D721Med (cell line): ENCODE measurements at regions not wholly inside any gene's neighbourhood (a gene's known extent, or its start where the extent isn't known, plus 50 kb on each side); places are given as distances from the start of the nearest gene placed in this dataset.

Experiments used
- DNase-seq: peaks from one replicate; pipeline ENCODE4 v3.0.0; 2011; ENCODE audit warnings: low spot score; ENCODE audit not compliant: insufficient read length
- FAIRE-seq: peaks from 2 replicates; lab custom pipeline; 2011; peaks lifted over from hg19 to GRCh38; lab: Jason Lieb, UNC
- TF ChIP-seq, protein P1 (sequence below): IDR thresholded peaks from 2 replicates; pipeline ENCODE4 v1.5.1; 2012; ENCODE audit warnings: mild to moderate bottlenecking, control low read depth; ENCODE audit not compliant: insufficient read depth; ENCODE audit errors: missing control alignments

DNA sequence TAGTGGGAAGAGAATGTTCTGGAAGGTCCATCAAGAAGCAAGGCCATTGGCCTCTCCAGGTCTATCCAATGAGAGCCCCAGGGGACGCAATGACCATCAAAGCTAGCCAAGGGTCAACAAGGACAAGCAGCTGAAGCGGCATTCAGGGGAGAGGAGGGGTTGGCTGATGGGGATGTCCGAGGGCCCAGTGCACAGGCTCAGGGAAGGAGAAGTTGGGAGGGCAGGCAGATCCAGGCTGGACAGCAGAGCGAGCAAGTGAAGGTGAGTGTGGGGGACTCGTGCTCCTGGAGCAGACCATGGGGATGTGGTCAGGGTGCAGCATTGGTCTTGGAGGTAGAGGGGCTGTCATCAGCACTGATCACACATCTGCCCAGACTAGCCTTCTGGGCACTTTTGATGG, 275.4 kb upstream of the TCERG1L start:
- TF ChIP-seq, protein P1, sequence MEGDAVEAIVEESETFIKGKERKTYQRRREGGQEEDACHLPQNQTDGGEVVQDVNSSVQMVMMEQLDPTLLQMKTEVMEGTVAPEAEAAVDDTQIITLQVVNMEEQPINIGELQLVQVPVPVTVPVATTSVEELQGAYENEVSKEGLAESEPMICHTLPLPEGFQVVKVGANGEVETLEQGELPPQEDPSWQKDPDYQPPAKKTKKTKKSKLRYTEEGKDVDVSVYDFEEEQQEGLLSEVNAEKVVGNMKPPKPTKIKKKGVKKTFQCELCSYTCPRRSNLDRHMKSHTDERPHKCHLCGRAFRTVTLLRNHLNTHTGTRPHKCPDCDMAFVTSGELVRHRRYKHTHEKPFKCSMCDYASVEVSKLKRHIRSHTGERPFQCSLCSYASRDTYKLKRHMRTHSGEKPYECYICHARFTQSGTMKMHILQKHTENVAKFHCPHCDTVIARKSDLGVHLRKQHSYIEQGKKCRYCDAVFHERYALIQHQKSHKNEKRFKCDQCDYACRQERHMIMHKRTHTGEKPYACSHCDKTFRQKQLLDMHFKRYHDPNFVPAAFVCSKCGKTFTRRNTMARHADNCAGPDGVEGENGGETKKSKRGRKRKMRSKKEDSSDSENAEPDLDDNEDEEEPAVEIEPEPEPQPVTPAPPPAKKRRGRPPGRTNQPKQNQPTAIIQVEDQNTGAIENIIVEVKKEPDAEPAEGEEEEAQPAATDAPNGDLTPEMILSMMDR, result no peak
- FAIRE-seq, result no peak

DNA sequence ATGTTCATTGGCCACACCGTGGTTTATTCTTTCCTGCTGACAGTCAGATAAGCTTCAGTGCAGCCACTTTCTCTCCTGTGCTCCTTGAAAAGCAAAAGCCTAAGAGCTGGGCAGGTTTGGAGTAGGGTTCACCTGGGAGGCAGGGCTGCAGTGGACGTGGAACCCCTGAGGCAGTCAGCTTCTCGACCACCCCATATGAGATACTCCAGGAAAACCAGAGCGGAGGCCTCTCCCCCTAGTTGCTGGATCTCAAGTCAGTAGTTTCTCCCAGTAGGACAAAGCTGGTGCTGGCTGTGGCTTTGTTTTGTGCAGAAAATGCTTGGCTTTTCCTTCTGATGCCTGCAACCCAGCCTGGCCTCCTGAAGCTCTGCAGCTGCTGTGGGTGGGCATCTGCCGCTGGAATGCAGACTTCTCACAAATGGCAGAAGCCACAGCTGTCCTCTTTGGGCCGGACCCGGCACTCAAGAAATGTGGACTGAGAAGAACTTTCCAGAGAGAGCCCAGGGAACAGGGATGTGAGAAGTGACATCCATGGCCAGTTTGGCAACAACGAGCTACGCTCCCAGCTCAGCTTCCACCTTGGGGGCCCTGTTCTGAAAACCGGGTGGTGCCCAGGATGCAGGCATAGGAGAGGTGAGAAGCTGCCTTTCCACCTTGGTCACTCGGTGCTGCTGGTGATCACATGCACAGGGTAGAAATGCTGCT, 276.6 kb upstream of the TCERG1L start:
- FAIRE-seq (no peak), DNase-seq (no peak)
- TF ChIP-seq, protein P1, result no peak

More for the DNA sequence above, 275.4 kb upstream of the TCERG1L start:
- DNase-seq, result no peak

DNA sequence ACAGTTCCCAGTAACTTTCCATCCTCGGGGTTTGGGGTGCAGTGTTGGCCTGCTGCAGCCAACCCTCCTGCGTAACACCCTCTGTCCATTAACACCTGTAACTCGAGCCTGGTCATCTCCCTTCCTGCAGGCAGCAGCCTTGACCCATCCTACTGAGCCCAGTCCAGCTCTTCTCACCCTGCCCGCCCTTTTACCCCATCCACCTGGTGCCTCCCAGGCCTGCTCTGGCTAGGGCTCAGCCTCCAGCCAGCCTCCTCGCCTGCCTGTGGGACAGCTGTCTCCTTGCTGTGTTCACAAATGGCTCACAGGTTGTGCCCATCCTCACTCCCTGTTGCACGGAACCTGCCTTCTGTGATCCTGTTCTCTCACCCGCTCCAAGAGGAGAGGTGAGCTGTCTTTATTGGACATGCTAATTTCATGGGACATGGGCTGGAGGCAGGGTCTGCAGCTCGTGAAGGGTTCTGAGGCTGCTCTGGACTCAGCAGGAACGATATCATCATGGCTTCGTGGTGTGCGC, 277.2 kb upstream of the TCERG1L start:
- TF ChIP-seq, protein P1, result no peak
- DNase-seq (no peak), FAIRE-seq (no peak)

DNA sequence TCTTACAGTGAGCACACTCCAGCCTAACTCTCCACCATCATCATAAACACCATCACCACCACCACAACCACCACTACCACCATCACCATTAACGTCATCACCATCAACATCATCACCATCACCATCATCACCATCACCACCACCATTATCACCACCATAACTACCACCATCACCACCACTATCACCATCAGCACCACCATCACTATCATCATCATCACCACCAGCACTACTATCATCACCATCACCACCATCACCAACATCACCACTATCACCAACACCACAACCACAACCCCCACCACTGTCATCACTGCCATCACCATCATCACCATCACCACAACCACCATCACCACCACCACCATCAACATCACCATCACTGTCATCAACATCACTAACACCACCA, 279.0 kb upstream of the TCERG1L start:
- DNase-seq, result no peak
- no peak for FAIRE-seq
- TF ChIP-seq, protein P1, result no peak

DNA sequence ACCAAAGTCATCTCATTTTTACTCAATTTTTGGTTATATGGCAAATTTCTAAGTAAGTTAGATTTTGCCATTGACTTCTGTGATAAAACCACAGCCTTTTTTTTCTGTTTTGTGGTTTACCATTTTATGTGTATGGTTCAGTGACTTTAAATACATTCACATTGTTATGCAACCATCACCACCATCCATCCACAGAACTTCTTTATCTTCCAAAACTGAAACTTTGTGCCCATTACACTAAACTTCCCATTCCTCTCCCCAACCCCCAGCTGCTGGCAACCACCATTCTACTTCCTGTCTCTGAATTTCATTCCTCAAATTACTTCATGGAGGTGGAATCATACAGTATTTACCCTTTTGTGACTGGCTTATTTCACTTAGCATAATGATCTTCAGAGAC, 280.4 kb upstream of the TCERG1L start:
- no peak for FAIRE-seq
- no peak for DNase-seq
- TF ChIP-seq, protein P1, result no peak

DNA sequence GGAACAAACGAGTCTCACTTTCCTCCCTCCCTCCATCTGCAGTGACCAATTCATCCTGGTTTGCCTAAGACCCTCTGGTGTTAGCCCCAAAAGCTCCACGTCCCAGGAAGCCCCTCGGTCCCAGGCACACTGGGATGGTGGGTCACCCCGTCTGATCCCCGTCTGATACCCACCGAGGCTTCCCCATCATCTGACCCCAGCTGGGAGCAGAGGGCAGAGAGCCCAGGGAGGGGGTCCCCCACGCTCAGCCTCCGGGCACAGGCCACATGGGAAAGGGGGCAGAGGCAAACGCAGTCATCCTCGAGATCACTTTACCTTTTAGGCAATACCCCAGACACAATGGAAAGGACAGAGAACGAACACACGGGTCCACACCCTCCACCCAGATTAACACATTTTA, 291.6 kb upstream of the PPP2R2D start:
- FAIRE-seq, result no peak
- TF ChIP-seq, protein P1, result no peak
- no peak for DNase-seq

DNA sequence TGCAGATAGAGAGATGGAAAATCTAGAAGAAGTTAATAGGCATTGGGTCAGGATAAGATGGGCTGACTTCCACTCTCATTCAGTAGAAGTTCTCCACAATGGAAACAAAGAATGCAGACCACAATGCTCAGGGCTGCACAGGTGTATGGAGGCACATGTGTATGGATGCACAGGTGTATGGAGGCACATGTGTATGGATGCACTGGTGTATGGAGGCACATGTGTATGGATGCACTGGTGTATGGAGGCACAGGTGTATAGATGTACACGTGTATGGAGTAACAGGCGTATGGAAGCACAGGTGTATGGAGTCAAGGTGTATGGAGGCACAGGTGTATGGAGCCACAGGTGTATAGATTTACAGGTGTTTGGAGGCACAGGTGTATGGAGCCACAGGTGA, 285.7 kb upstream of the PPP2R2D start:
- DNase-seq (no peak), FAIRE-seq (no peak)
- TF ChIP-seq, protein P1, result no peak
